ENCODE measurements at regions not wholly inside any gene's neighbourhood (a gene's known extent, or its start where the extent isn't known, plus 50 kb on each side); places are given as distances from the start of the nearest gene placed in this dataset.

DNA sequence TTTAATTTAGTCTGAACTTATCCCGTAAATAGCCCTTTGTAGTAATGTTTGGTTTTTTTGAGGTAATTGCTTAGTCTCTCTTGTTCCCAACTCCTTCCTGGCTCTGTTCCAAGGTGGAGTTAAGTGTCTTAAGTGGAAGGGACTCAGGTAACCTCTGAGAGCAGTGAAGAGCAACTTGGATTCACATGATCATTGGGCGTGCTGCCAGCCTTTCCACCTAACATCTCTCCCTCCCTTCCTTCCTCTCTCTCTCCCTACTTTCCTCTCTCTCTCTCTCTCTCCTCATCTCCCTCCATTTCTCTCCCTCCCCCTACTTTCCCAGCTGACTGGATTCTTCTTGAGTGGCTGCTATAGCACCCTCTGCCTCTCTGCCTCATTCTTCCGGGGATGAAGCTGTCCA is 232.9 kb upstream of the SASH1 start:
- Histone ChIP-seq H2AFZ (ENCODE audit: low read length) (no peak overlapping the region), H4K20me1 (ENCODE audit: low read length) (no peaks in the 10 kb centered on the region), H3K4me1 (ENCODE audit: insufficient read depth, low read length) (peaks cover 6% of the 10 kb centered on the region), H3K9ac (ENCODE audit: low read length) (no peak overlapping the region), H3K4me2 (ENCODE audit: low read length) (no peak overlapping the region), H3K4me3 (ENCODE audit: low read length) (no peak overlapping the region), H3K27ac (ENCODE audit: low read length) (no peak overlapping the region), H3F3A (ENCODE audit: low read length, unreplicated experiment) (no peaks in the 10 kb centered on the region), H3K79me2 (ENCODE audit: low read length) (no peaks in the 10 kb centered on the region), H3K27me3 (ENCODE audit: low read length) (no peaks in the 10 kb centered on the region), H3K36me3 (ENCODE audit: low read depth, low read length) (no peaks in the 10 kb centered on the region), H3K9me2 (replicated peaks; ENCODE audit: low read length) (no peaks in the 10 kb centered on the region), H3K9me3 (ENCODE audit: low read length) (no peaks in the 10 kb centered on the region)
- ChIA-PET CTCF (no interaction called here), POLR2A (ENCODE audit: unreplicated experiment) (no interaction called here)
- intact Hi-C loops (cut with micrococcal nuclease) = no loop called here
- no TSS peak for BruUV-seq (replicated peaks)
- no peak for ATAC-seq
- no peak for TF ChIP-seq EZH2phosphoT487 (IDR thresholded peaks at IDR 0.05; ENCODE audit: borderline replicate concordance, low read length)
- no peak for DNase-seq

- ATAC-seq = no peak
- POLR2A ChIA-PET (ENCODE audit: unreplicated experiment) = no interaction called here
- CTCF ChIA-PET = no interaction called here
- intact Hi-C loops (cut with micrococcal nuclease) = no loop called here
- no peak overlapping the region for H3K4me2 ChIP-seq (ENCODE audit: low read length)
- H3K9ac ChIP-seq (ENCODE audit: low read length) = no peak overlapping the region
- H3K27ac ChIP-seq (ENCODE audit: low read length) = no peak overlapping the region
- TF ChIP-seq EZH2 (IDR thresholded peaks at IDR 0.05; ENCODE audit: low read length, unreplicated experiment) = no peak
- no peak for TF ChIP-seq EZH2phosphoT487 (IDR thresholded peaks at IDR 0.05; ENCODE audit: borderline replicate concordance, low read length)
- no peak for TF ChIP-seq CTCF (conservative IDR thresholded peaks at IDR 0.05; ENCODE audit: low read depth, low read length)
- H3K4me3 ChIP-seq (ENCODE audit: low read length) = no peak overlapping the region
- peaks cover 6% of the 10 kb centered on the region for H3K4me1 ChIP-seq (ENCODE audit: insufficient read depth, low read length)
- no peaks in the 10 kb centered on the region for H4K20me1 ChIP-seq (ENCODE audit: low read length)
- no TSS peak for BruUV-seq (replicated peaks)
- H3K9me3 ChIP-seq (ENCODE audit: low read length) = no peaks in the 10 kb centered on the region
- H3K36me3 ChIP-seq (ENCODE audit: low read depth, low read length) = no peaks in the 10 kb centered on the region
- no peaks in the 10 kb centered on the region for H3K79me2 ChIP-seq (ENCODE audit: low read length)
- H3F3A ChIP-seq (ENCODE audit: low read length, unreplicated experiment) = no peaks in the 10 kb centered on the region
- no peak for DNase-seq
- no peaks in the 10 kb centered on the region for H3K27me3 ChIP-seq (ENCODE audit: low read length)
- H3K9me2 ChIP-seq (replicated peaks; ENCODE audit: low read length) = no peaks in the 10 kb centered on the region
- H2AFZ ChIP-seq (ENCODE audit: low read length) = no peak overlapping the region
Observed at GRCh38 chr6:148110925-148111324, 231.7 kb upstream of the SASH1 start.

GRCh38 chr6:148112851-148113319 is 229.8 kb upstream of the SASH1 start:
- Histone ChIP-seq H2AFZ (ENCODE audit: low read length) (no peak overlapping the region), H3K4me2 (ENCODE audit: low read length) (no peak overlapping the region), H3K36me3 (ENCODE audit: low read depth, low read length) (no peaks in the 10 kb centered on the region), H3K9me2 (replicated peaks; ENCODE audit: low read length) (no peaks in the 10 kb centered on the region), H3K9me3 (ENCODE audit: low read length) (no peaks in the 10 kb centered on the region), H3K4me3 (ENCODE audit: low read length) (no peak overlapping the region), H3K4me1 (ENCODE audit: insufficient read depth, low read length) (peaks cover 6% of the 10 kb centered on the region), H4K20me1 (ENCODE audit: low read length) (no peaks in the 10 kb centered on the region), H3K79me2 (ENCODE audit: low read length) (no peaks in the 10 kb centered on the region), H3K27ac (ENCODE audit: low read length) (no peak overlapping the region), H3F3A (ENCODE audit: low read length, unreplicated experiment) (no peaks in the 10 kb centered on the region), H3K27me3 (ENCODE audit: low read length) (no peaks in the 10 kb centered on the region), H3K9ac (ENCODE audit: low read length) (no peak overlapping the region)
- ATAC-seq (peak; percentile 42; the same call in 1 of the 2 replicates), DNase-seq (peak; percentile 45)
- ChIA-PET POLR2A (ENCODE audit: unreplicated experiment) (no interaction called here), CTCF (no interaction called here)
- intact Hi-C loops (cut with micrococcal nuclease) = no loop called here
- TF ChIP-seq EZH2 (IDR thresholded peaks at IDR 0.05; ENCODE audit: low read length, unreplicated experiment) (no peak), CTCF (conservative IDR thresholded peaks at IDR 0.05; ENCODE audit: low read depth, low read length) (no peak)
- no TSS peak for BruUV-seq (replicated peaks)

Data from PC-3 (cell line).